CD4-positive, alpha-beta T cell (primary cell): ENCODE measurements at regions not wholly inside any gene's neighbourhood (a gene's known extent, or its start where the extent isn't known, plus 50 kb on each side); places are given as distances from the start of the nearest gene placed in this dataset.

Experiments
- ATAC-seq: fragments of 200-7000 bp; cut with Tn5 transposase; one replicate; pipeline ENCODE4 v1.10.0; 2022; ENCODE audit warnings: mild to moderate bottlenecking; ENCODE audit not compliant: poor library complexity
- CTCF ChIA-PET: fragments of 350-600 bp; sonication (Branson Sonifier 250); formaldehyde crosslinking; loops from one replicate; lab custom pipeline; 2021; ENCODE audit warnings: antibody characterized with exemption, inconsistent platforms; lab: Charles Lee
- POLR2A ChIA-PET: fragments of 350-600 bp; sonication (Branson Sonifier 250); formaldehyde crosslinking; loops from one replicate; lab custom pipeline; 2021; ENCODE audit warnings: antibody characterized with exemption, inconsistent platforms; lab: Charles Lee
- DNase-seq, 14 experiments: peaks; one replicate each; pipeline ENCODE4 v3.0.0-alpha.2; 2013 to 2020; ENCODE audit warnings: mixed read lengths in 2 of 14
- H3K27ac ChIP-seq, 2 donors: one replicate each; pipeline versions ENCODE4 v1.5.1 to v1.7.0; 2013; ENCODE audit warnings: low read length in 2 of 2, low read depth in 1 of 2, mild to moderate bottlenecking in 1 of 2
- H3K27me3 ChIP-seq, 2 experiments: 1 replicate in 1 of 2; 2 replicates in 1 of 2; pipeline versions ENCODE4 v1.6.1 to v1.7.0; 2013; ENCODE audit warnings: low read length in 2 of 2, control low read depth in 1 of 2, mild to moderate bottlenecking in 1 of 2, moderate library complexity in 1 of 2; ENCODE audit not compliant: insufficient read depth in 2 of 2, control insufficient read depth in 1 of 2
- H3K36me3 ChIP-seq: one replicate; pipeline ENCODE4 v1.6.1; 2013; ENCODE audit warnings: low read length, control low read depth; ENCODE audit not compliant: insufficient read depth
- H3K4me1 ChIP-seq: one replicate; pipeline ENCODE4 v1.6.1; 2013; ENCODE audit warnings: low read length, control low read depth; ENCODE audit not compliant: insufficient read depth
- H3K4me3 ChIP-seq: one replicate; pipeline ENCODE4 v1.5.1; 2013; ENCODE audit warnings: mild to moderate bottlenecking, low read length, moderate library complexity
- H3K9me3 ChIP-seq, 2 experiments: 1 replicate in 1 of 2; 2 replicates in 1 of 2; pipeline versions ENCODE4 v1.6.1 to v1.7.0; 2013; ENCODE audit warnings: low read length in 2 of 2, mild to moderate bottlenecking in 2 of 2, control low read depth in 1 of 2, moderate library complexity in 1 of 2; ENCODE audit not compliant: control insufficient read depth in 1 of 2, insufficient read depth in 1 of 2
- H3K27ac Mint-ChIP-seq: one replicate; pipeline ENCODE4 v1.8.0; 2020; ENCODE audit warnings: mixed read lengths
- H3K27me3 Mint-ChIP-seq: one replicate; pipeline ENCODE4 v1.8.0; 2021; ENCODE audit warnings: mixed read lengths
- H3K36me3 Mint-ChIP-seq: one replicate; pipeline ENCODE4 v1.8.0; 2021; ENCODE audit warnings: low read depth, mixed read lengths
- H3K4me1 Mint-ChIP-seq: one replicate; pipeline ENCODE4 v1.8.0; 2021; ENCODE audit warnings: low read depth, mixed read lengths
- H3K4me3 Mint-ChIP-seq: one replicate; pipeline ENCODE4 v1.8.0; 2020; ENCODE audit warnings: mild to moderate bottlenecking, mixed read lengths
- H3K9me3 Mint-ChIP-seq: one replicate; pipeline ENCODE4 v1.8.0; 2020; ENCODE audit warnings: mixed read lengths
- CTCF ChIP-seq: fragments of 200-600 bp; IDR thresholded peaks from one replicate; pipeline ENCODE4 v1.8.0; 2022; ENCODE audit warnings: antibody characterized with exemption, mild to moderate bottlenecking
- intact Hi-C, 2 experiments: fragments of 100-400 bp; cut with DNase I in 1 of 2; cut with micrococcal nuclease in 1 of 2; formaldehyde crosslinking; loops; one replicate each; pipeline versions ENCODE4 v1.15.1 to v1.9.0; 2023 to 2025; cut with DNase I, micrococcal nuclease

- ATAC-seq, result no peak
- TF ChIP-seq CTCF, result no peak
- ChIA-PET CTCF (no interaction called here), POLR2A (no interaction called here)
- Mint-ChIP-seq H3K36me3 (no peaks in the 10 kb centered on the region), H3K27ac (no peak overlapping the region), H3K9me3 (no peaks in the 10 kb centered on the region), H3K4me3 (no peak overlapping the region), H3K27me3 (peaks cover 22% of the 10 kb centered on the region), H3K4me1 (no peaks in the 10 kb centered on the region)
- H3K36me3 ChIP-seq, result no peaks in the 10 kb centered on the region
- intact Hi-C loops, result no loop called here
- no peak overlapping the region for H3K4me3 ChIP-seq
- DNase-seq, result no peak
- no peaks in the 10 kb centered on the region for H3K4me1 ChIP-seq
- peaks cover 0 to 2% of the 10 kb centered on the region in 2 experiments for H3K27me3 ChIP-seq
- no peak overlapping the region for H3K27ac ChIP-seq
- H3K9me3 ChIP-seq, result peaks cover 0 to 22% of the 10 kb centered on the region in 2 experiments
Measured at GRCh38 chr22:48822278-48823233, 1005.1 kb downstream of the BRD1 start.

- ChIA-PET POLR2A (no interaction called here), CTCF (no interaction called here)
- ATAC-seq (no peak), DNase-seq (no peak)
- no peaks in the 10 kb centered on the region for H3K36me3 Mint-ChIP-seq
- no peaks in the 10 kb centered on the region for H3K4me1 Mint-ChIP-seq
- no peak overlapping the region for H3K4me3 Mint-ChIP-seq
- intact Hi-C loops, result no loop called here
- peaks cover 0 to 21% of the 10 kb centered on the region in 2 experiments for H3K9me3 ChIP-seq
- no peak overlapping the region for H3K4me3 ChIP-seq
- peaks cover 0 to 2% of the 10 kb centered on the region in 2 experiments for H3K27me3 ChIP-seq
- no peak overlapping the region for H3K27ac ChIP-seq
- peaks cover 22% of the 10 kb centered on the region for H3K27me3 Mint-ChIP-seq
- no peaks in the 10 kb centered on the region for H3K36me3 ChIP-seq
- no peak overlapping the region for H3K27ac Mint-ChIP-seq
- TF ChIP-seq CTCF, result no peak
- H3K9me3 Mint-ChIP-seq, result no peaks in the 10 kb centered on the region
- H3K4me1 ChIP-seq, result no peaks in the 10 kb centered on the region
Measured at GRCh38 chr22:48821727-48822126, 1005.9 kb downstream of the BRD1 start.

GRCh38 chr22:48821346-48821690, 1006.4 kb downstream of the BRD1 start:
- H3K4me3 ChIP-seq, result no peak overlapping the region
- peaks cover 0 to 2% of the 10 kb centered on the region in 2 experiments for H3K27me3 ChIP-seq
- Mint-ChIP-seq H3K4me1 (no peaks in the 10 kb centered on the region), H3K36me3 (no peaks in the 10 kb centered on the region), H3K9me3 (no peaks in the 10 kb centered on the region), H3K4me3 (no peak overlapping the region), H3K27me3 (peaks cover 22% of the 10 kb centered on the region), H3K27ac (no peak overlapping the region)
- DNase-seq (no peak), ATAC-seq (no peak)
- no peaks in the 10 kb centered on the region for H3K4me1 ChIP-seq
- ChIA-PET POLR2A (no interaction called here), CTCF (no interaction called here)
- H3K9me3 ChIP-seq, result peaks cover 0 to 18% of the 10 kb centered on the region in 2 experiments
- no peak for TF ChIP-seq CTCF
- intact Hi-C loops, result no loop called here
- H3K27ac ChIP-seq, result no peak overlapping the region
- no peaks in the 10 kb centered on the region for H3K36me3 ChIP-seq
